Epidermal melanocyte (primary cell): ENCODE measurements at regions not wholly inside any gene's neighbourhood (a gene's known extent, or its start where the extent isn't known, plus 50 kb on each side); places are given as distances from the start of the nearest gene placed in this dataset.
A peak's percentile ranks its signal among the peaks of the same experiment; 100 is the strongest.
"Not testable (repeated sequence)": the region's sequence is repeated elsewhere in the genome, so short reads cannot be mapped to it uniquely, and the experiment has no call there.

Source experiments
- DNase-seq: peaks from one replicate; pipeline ENCODE4 v3.0.0; 2011; ENCODE audit warnings: low spot score; ENCODE audit not compliant: insufficient read length

DNA sequence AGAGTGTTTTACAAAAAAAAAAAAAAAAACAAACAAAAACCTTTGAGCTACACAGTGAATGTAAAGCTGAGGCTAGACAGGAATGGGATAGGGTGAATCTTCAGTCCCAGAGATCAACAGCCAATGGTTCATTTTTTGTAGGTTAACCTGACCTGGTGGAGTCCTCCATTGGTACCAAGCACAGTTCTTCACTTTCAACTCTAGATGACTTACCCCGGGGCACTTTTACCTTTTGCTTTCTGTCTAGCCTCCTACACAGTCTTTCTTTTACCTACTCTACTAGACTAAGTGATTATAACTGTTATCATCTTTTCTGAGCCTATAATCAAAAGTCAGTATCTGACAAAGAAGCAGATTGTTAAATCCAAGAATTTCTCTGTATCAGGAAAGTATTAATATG is 50.9 kb downstream of the ANXA2R start:
- no peak for DNase-seq

DNA sequence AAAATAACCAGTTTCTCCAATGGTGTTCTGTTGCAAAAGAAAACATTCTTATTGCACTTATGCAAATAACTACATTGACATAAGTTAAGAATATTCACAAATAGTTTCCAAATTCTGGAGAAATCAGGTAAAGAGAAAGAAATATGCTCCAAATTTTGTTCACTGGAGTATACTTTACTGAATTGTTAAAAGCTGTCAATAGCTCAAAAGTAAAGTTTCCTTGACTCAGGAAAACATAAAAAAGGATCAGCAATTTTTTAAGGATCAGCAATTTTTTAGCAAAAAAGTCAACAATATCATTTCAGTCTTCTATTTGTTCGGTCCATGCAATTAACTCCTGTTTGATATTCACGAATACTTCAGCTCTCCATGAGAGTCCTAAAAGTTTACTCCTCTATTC is 51.6 kb downstream of the ANXA2R start:
- no peak for DNase-seq

DNA sequence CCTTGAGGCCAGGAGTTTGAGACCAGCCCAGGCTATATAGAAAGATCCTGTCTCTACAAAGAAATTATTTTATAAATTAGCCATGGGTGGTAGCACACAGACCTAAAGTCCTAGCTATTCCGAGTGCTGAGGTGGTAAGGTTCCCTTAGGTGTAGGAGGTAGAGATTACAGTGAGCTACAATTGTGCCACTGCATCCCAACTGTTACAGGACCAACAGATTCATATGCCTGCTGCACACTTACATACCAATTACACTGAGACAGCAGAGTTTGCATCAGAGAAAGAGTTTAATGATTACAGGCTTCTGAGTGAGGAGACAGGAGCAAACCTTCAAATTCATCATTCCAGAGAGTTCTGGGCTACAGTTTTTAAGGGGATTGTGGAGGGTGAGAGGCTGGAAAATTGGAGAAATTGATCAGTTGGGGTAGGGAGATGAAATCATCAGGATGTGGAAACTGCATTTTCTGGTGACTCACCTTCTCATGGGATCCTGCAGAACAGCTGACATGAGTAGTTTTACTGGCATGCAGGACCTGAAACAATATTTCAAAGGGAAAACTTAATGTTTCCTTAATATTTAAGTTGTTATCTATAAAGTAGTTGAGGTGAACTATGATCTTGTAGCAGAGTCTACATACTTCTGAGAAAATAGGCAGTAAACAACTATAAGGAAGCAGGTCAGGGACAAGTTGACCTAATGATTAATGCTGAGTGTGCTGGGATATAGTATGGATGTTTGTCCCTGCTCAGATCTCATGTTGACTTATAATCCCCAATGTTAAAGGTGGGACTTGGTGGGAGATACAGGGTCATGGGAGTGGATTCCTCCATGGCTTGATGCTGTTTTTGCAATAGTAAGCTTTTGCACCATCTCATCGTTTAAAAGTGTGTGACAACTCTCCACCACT is 54.7 kb downstream of the ANXA2R start:
- DNase-seq = no peak

DNA sequence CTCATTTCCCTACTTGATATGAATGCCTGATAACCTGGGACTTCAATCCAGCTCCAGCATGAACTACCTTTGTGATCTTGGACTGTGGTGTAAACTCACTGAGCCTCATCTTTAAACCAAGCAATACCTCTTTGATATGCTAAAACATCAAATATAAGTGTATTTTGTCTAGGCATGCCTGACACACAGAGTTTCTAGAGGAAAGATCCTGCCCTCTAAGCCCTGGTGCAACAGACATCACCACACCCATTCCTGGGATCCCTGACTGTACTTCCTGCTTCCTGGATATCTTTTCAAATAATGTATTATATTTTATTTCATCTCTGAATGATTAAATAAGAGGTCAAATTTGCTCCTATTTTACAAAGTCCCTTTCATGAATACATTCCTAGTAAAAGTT is 55.8 kb downstream of the ANXA2R start:
- DNase-seq = no peak

DNA sequence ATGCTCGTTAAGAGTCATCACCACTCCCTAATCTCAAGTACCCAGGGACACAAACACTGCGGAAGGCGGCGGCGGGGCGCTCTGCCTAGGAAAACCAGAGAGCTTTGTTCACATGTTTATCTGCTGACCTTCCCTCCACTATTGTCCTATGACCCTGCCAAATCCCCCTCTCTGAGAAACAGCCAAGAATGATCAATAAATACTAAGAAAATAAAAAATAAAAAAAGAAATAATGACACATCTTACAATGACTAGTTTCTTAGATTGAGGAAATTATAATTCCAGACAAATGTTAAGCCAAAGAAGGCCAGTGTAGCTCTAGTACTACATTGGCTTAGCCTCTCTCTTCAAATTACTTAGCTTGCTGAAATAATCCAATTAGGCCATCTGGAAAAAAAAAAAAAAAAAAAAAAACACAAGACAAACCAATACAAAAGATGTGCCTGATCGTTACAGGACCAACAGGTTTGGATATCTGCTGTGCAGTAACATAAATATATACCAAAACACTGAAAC is 58.0 kb downstream of the ANXA2R start:
- DNase-seq = no peak

DNA sequence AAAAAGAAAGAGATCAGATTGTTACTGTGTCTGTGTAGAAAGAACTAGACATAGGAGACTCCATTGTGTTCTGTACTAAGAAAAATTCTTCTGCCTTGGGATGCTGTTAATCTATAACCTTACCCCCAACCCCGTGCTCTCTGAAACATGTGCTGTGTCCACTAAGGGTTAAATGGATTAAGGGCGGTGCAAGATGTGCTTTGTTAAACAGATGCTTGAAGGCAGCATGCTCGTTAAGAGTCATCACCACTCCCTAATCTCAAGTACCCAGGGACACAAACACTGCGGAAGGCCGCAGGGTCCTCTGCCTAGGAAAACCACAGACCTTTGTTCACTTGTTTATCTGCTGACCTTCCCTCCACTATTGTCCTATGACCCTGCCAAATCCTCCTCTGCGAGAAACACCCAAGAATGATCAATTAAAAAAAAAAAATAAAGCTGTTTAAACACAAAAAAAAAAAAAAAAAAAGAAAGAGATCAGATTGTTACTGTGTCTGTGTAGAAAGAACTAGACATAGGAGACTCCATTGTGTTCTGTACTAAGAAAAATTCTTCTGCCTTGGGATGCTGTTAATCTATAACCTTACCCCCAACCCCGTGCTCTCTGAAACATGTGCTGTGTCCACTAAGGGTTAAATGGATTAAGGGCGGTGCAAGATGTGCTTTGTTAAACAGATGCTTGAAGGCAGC is 58.6 kb downstream of the ANXA2R start:
- not testable (repeated sequence) for DNase-seq

DNA sequence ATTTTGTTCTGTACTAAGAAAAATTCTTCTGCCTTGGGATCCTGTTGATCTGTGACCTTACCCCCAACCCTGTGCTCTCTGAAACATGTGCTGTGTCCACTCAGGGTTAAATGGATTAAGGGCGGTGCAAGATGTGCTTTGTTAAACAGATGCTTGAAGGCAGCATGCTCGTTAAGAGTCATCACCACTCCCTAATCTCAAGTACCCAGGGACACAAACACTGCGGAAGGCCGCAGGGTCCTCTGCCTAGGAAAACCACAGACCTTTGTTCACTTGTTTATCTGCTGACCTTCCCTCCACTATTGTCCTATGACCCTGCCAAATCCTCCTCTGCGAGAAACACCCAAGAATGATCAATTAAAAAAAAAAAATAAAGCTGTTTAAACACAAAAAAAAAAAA is 59.1 kb downstream of the ANXA2R start:
- not testable (repeated sequence) for DNase-seq

DNA sequence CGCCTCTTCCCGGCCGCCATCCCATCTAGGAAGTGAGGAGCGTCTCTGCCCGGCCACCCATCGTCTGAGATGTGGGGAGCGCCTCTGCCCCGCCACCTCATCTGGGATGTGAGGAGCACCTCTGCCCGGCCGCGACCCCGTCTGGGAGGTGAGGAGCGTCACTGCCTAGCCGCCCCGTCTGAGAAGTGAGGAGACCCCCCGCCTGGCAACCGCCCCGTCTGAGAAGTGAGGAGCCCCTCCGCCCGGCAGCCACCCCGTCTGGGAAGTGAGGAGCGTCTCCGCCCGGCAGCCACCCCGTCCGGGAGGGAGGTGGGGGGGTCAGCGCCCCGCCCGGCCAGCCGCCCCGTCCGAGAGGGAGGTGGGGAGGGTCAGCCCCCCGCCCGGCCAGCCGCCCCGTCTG is 59.7 kb downstream of the ANXA2R start:
- DNase-seq = not testable (repeated sequence)

DNA sequence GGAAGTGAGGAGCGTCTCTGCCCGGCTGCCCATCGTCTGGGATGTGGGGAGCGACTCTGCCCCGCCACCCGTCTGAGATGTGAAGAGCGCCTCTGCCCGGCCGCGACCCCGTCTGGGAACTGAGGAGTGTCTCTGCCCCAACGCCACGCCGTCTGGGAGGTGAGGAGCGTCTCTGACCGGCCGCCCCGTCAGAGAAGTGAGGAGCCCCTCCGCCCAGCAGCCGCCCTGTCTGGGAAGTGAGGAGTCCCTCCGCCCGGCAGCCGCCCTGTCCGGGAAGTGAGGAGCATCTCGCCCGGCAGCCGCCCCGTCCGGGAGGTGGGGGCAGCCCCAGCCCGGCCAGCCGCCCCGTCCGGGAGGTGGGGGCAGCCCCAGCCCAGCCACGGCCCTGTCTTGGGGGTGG is 60.9 kb downstream of the ANXA2R start:
- DNase-seq = not testable (repeated sequence)

DNA sequence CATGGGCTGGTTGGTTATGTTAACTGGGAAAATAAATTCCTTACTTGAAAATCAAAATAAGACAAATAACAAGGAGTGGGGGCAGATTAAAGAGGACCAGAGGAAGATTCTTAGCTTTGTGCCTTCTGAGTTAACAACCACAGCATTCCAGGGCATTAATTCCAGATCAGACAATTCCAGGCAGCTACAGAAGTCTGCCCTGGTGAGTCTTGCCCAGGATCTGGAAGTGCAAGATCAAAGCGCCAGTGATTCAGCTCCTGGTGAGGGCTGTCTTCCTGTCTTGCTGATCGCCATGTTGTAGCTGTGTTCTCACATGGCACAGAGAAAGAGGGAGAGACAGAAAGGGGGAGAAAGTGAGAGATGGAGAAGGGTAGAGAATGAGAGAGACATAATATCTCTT is 65.6 kb downstream of the ANXA2R start:
- DNase-seq = no peak

DNA sequence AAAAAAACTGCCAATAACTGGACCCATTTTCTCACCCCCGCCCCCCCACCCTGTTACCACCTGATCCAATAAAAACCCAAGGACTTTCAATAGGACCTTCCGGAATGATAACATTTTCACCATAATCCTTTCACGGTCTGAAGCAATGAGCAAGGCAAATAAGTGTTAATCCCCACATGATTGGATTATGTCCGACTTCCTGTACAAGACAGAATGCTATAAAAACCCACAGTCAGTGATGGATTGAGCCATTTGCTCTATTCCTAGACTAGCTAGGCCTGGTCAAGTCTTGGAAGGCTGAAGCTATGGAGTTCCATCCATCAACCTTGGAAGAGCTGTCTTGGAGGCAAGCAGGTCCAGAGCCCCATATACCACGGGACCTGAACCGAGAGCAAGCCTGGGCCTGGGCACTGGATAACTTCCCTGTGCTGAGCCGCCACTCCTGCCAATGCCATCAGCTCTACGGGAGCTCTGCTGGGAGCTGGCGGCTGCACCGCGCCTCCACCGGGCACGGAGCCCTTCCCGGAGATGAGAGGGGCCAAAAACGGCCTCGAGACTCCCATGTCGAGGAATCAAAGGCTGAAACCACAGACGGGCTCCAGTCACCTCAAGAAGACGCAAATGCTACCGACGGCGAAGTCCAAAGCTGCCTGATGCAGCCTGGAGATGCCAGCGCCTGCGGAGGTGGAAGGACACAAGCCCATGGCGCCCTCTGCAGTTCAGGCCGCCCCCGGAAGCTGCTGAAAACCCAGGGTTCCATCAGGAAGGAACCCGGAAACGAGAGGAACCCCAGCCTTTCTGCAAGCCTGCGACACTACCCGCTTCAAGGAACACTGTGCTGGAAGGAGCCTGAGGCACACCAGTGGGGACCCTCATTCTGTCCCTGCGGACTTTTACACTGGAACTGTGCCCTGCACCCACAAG is 69.2 kb downstream of the ANXA2R start:
- no peak for DNase-seq

DNA sequence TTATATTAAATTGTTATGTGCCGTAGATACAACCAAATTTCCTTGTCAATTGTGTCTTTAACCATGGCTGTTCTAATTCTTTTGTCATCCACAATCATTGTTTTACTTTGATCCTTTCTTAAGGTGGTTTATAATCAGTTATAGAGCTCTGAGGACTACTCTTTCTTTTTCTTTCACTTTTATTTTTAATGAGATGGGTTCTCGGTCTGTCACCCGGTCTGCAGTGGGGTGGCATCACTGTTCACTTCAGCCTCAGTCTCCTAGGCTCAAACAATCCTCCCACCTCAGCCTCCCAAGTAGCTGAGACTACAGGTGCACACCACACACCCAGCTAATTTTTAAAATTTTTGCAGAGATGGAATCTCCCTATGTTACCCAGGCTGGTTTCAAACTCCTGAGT is 74.2 kb downstream of the ANXA2R start:
- no peak for DNase-seq

DNA sequence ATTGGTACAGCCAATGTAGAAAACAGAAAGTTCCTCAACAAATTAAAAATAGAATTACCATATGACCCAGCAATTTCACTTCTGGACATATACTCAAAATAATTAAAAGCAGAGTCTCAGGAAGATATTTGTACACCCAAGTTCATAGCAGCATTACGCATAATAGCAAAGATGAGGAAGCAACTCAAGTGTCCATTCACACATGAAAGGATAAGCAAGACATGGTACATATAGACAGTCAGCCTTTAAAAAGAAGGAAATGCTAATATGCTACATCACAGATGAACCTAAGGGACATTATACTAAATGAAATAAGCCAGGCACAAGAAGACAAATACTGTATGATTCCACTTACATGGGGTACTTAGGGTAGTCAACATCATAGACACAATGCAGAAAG is 76.7 kb downstream of the ANXA2R start:
- no peak for DNase-seq

DNA sequence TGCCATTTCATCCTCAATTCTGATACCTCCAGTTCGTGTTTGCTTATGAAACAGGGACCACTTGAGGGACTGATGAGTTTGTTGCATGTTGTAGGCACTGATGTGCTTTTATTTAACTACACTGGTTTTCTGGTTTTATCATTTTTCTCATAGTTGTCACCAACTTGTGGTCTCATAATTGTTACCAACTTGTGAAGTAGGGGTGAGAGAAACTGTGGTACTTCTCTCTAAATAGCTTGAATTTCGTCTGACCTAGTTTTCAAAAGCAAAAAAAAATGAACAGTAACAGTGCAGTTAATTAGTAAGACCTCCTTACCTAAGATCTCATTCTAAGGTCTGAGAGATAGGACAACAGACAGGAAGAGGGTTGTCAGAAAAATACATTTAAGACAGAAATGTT is 78.0 kb downstream of the ANXA2R start:
- no peak for DNase-seq

DNA sequence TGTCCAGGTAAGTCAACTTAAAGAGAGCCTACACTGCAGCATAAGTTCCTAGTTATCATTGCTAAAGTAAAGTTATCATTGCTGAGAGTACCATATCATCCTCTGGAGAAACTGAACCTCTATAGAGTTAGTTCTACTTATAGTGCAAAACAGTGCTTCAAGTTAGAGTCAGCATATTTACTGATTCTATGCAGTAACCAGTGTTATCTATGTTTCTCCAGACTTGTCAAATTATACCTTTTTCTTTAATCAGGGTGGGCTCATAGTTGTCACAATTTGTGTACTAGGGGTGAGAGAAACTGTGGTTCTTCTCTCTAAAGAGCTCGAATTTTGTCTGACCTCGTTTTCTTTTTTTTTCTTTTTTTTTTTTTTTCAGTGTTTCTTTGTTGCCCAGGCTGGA is 79.6 kb downstream of the ANXA2R start:
- no peak for DNase-seq

DNA sequence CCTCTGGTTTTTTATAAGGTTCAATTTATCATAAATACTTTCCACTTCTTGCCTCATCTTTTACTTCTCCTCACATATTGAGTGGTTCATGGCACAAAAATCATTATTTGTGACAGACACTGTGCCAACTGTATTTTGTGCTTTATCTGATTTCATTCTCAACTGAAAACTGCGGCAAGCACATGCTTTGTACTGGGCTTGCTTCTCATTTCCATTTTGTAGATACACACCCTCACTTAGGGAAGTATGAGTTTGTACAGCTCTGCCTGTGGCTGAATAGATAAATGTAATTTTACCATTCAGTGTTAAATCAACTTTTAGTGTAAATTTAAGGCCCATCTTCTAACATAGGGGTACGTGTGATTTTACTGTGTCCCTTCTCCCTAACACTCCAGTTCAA is 83.6 kb downstream of the ANXA2R start:
- no peak for DNase-seq

DNA sequence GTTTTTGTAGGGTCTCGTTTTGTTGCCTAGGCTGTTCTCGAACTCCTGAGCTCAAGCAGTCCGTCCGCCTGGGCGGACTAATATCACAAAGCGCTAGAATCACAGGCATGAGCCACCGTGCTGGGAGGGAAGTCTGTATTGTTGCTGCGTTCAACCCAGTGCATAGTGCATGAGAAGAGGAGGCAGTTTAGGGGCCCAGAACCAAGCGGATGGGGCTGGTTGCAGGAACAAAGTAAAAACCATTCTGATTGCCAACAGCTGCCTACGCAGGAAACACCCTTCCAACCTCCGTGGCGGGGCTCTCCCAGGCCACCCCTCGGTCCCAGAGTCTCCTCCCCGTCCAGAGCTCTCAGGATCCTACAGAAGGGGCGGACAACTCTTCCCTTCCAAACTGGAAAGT is 87.1 kb downstream of the ANXA2R start:
- no peak for DNase-seq

DNA sequence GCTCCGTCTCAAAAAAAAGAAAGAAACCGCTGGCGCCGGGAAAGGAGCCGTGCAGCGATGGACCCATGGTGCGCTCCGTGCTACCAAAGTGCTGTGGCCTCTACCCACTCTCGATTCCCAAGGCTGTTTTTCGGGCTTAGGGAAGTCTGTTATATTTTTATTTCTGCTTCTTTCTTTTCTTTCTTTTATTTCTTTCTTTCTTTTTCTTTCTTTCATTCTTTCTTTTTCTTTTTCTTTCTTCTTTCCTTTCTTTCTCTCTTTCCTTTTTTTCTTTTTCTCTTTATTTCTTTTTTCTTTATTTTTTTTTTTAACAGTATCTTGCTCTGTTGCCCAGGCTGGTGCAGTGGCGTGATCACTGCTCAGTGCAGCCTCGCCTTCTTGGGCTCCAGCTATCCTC is 87.5 kb downstream of the ANXA2R start:
- no peak for DNase-seq

DNA sequence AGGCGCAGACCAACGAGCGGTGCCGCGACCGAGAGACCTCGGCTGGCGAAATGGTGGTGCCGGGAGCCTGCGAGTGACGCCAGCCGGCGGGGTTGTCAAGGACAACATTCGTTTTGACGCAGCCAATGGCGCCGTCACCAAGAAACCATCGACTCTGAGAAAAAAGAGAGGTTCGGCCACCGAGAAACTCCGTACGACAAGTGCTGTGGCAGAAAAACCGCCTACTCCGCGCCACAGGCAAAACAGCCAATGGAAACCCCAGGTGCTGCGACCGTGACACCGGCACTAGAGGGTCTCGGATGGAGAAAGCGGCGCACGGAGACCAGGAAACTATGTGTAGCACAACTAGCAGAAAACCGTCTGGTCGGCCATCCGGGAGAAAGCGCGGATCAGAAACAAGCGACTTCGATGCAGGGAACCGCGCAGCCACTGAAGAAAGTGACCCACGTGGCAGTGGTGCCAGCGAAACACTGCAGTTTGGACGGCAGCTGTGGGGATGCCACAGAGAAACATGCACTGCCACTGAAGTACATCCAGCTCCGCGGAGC is 88.8 kb downstream of the ANXA2R start:
- no peak for DNase-seq

DNA sequence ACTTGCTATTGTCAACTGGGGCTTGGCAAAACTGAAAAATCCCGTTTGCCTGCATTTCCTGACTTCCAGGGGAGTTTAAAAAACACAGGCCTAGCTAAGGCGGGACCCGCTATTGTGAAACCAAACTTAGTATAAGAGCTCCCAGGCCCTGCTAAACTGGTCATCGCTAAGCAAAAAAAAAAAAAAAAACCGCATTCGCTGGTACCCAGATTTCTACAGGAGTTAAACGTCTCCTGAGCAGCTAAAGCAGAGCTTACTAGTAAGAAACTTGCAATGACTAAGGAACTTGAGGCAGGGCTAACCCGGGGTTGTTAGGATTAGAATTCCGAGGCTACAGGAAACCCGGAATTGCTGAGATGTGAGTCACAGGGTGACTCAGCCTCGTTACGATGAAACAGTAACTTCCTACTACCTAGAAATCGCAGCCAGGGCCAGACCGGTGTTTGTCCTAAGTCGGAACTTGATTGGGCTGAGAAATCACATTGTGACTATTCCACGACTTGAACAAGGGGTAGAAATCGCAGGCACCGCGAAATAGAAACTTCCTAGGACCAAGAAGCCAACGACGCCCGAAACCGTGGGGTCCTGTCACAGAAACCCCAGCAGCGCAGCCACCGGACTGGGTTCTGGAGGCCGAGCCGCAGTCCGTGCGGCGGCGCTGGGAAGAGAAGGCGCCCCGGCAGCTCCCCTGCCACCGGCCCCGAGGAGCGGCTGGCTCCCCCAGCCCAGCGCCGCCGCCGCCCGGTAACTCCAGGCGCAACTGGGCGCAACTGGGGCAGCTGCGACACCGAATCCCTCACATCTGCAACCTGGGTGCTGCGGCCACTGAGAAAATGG is 89.4 kb downstream of the ANXA2R start:
- DNase-seq = peak; percentile 66

DNA sequence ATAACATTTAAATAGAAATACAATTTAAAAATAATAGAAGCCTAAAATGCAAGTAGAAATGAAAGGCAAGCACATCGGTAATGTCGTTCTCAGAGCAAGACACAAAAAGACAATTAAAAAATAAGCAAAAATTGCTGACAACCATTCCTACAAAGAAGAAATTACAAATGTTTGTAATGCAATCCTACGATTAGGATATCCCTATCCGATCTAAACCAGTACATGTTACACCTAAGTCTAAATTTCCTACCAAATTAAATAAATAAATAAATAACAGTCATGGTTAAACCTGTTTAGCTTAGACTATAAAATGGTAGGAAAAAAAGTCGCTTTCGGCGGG is 90.0 kb downstream of the ANXA2R start:
- no peak for DNase-seq
